Glutamatergic neuron (in vitro differentiated cells): ENCODE measurements at regions not wholly inside any gene's neighbourhood (a gene's known extent, or its start where the extent isn't known, plus 50 kb on each side); places are given as distances from the start of the nearest gene placed in this dataset.
"Not testable (repeated sequence)": the region's sequence is repeated elsewhere in the genome, so short reads cannot be mapped to it uniquely, and the experiment has no call there.

Experiments used
- DNase-seq: peaks from one replicate; pipeline ENCODE4 v3.0.0; 2022
- H3K27ac Mint-ChIP-seq: one replicate; pipeline ENCODE4 v1.8.0; 2020; ENCODE audit warnings: mild to moderate bottlenecking, mixed read lengths, inconsistent platforms; ENCODE audit not compliant: unreplicated experiment
- H3K27me3 Mint-ChIP-seq: one replicate; pipeline ENCODE4 v1.8.0; 2020; ENCODE audit warnings: mild to moderate bottlenecking, moderate library complexity, mixed read lengths, inconsistent platforms; ENCODE audit not compliant: unreplicated experiment
- H3K36me3 Mint-ChIP-seq: one replicate; pipeline ENCODE4 v1.8.0; 2020; ENCODE audit warnings: mild to moderate bottlenecking, mixed read lengths, inconsistent platforms; ENCODE audit not compliant: unreplicated experiment
- H3K4me1 Mint-ChIP-seq: one replicate; pipeline ENCODE4 v1.8.0; 2020; ENCODE audit warnings: mild to moderate bottlenecking, low read depth, mixed read lengths, inconsistent platforms; ENCODE audit not compliant: unreplicated experiment
- H3K4me3 Mint-ChIP-seq: one replicate; pipeline ENCODE4 v1.8.0; 2020; ENCODE audit warnings: mild to moderate bottlenecking, mixed read lengths, inconsistent platforms; ENCODE audit not compliant: unreplicated experiment
- H3K9me3 Mint-ChIP-seq: one replicate; pipeline ENCODE4 v1.8.0; 2020; ENCODE audit warnings: mild to moderate bottlenecking, moderate library complexity, mixed read lengths, inconsistent platforms; ENCODE audit not compliant: unreplicated experiment
- CTCF ChIP-seq: fragments of 200-600 bp; sonication (generic); IDR thresholded peaks from one replicate; pipeline ENCODE4 v1.5.0; 2021; ENCODE audit not compliant: partially characterized antibody, unreplicated experiment

- H3K27ac Mint-ChIP-seq, result no peak overlapping the region
- TF ChIP-seq CTCF, result no peak
- H3K27me3 Mint-ChIP-seq, result no peaks in the 10 kb centered on the region
- no peaks in the 10 kb centered on the region for H3K4me1 Mint-ChIP-seq
- DNase-seq, result no peak
- H3K9me3 Mint-ChIP-seq, result no peaks in the 10 kb centered on the region
- no peak overlapping the region for H3K4me3 Mint-ChIP-seq
- H3K36me3 Mint-ChIP-seq, result no peaks in the 10 kb centered on the region
Measured at GRCh38 chr6:48388044-48388443, 277.0 kb upstream of the PTCHD4 start.

GRCh38 chr6:48378884-48379407 lies 267.9 kb upstream of the PTCHD4 start:
- no peak for TF ChIP-seq CTCF

DNA sequence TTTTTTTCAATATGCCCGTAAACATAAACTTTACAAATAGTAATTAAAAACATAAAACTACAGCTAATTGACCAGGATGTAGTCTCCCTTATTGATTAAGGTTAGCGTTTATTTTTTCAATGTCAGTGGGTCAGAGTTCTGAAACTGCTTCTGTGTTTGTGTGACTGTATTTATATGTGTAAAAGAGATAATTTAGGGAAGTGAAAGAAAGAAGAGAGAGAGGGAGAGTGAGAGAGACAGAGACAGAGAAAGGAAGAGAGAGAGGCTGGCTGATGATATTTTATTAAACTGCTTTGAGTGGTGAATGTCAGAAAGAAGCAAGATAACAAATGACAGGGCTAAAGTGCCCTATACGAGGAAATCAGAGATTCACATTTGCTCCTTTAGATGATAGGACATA lies 266.1 kb upstream of the PTCHD4 start:
- no peak for TF ChIP-seq CTCF
- H3K27me3 Mint-ChIP-seq, result no peaks in the 10 kb centered on the region
- H3K36me3 Mint-ChIP-seq, result no peaks in the 10 kb centered on the region

More at GRCh38 chr6:48378884-48379407, 267.9 kb upstream of the PTCHD4 start:
- Mint-ChIP-seq H3K27me3 (no peaks in the 10 kb centered on the region), H3K4me3 (no peak overlapping the region), H3K4me1 (no peaks in the 10 kb centered on the region), H3K36me3 (no peaks in the 10 kb centered on the region), H3K27ac (no peak overlapping the region), H3K9me3 (no peaks in the 10 kb centered on the region)
- no peak for DNase-seq

GRCh38 chr6:48371226-48371625 lies 260.2 kb upstream of the PTCHD4 start:
- H3K27me3 Mint-ChIP-seq, DNase-seq, H3K4me1 Mint-ChIP-seq, H3K4me3 Mint-ChIP-seq, H3K9me3 Mint-ChIP-seq, H3K36me3 Mint-ChIP-seq, H3K27ac Mint-ChIP-seq: not testable (repeated sequence)

More for the DNA sequence above, 266.1 kb upstream of the PTCHD4 start:
- H3K9me3 Mint-ChIP-seq, result no peaks in the 10 kb centered on the region
- H3K4me1 Mint-ChIP-seq, result no peaks in the 10 kb centered on the region
- DNase-seq, result no peak
- no peak overlapping the region for H3K4me3 Mint-ChIP-seq
- no peak overlapping the region for H3K27ac Mint-ChIP-seq

- no peak overlapping the region for H3K4me3 Mint-ChIP-seq
- peaks cover 1% of the 10 kb centered on the region for H3K4me1 Mint-ChIP-seq
- no peaks in the 10 kb centered on the region for H3K27me3 Mint-ChIP-seq
- TF ChIP-seq CTCF, result no peak
- no peak overlapping the region for H3K27ac Mint-ChIP-seq
- peaks cover 4% of the 10 kb centered on the region for H3K36me3 Mint-ChIP-seq
- DNase-seq, result no peak
- H3K9me3 Mint-ChIP-seq, result no peaks in the 10 kb centered on the region
Measured at GRCh38 chr6:48369100-48369499, 258.1 kb upstream of the PTCHD4 start.

- no peaks in the 10 kb centered on the region for H3K27me3 Mint-ChIP-seq
Measured at GRCh38 chr6:48325701-48326100, 214.7 kb upstream of the PTCHD4 start.

More at GRCh38 chr6:48325701-48326100, 214.7 kb upstream of the PTCHD4 start:
- no peak for TF ChIP-seq CTCF
- Mint-ChIP-seq H3K4me3 (no peak overlapping the region), H3K36me3 (no peaks in the 10 kb centered on the region), H3K4me1 (no peaks in the 10 kb centered on the region), H3K9me3 (no peaks in the 10 kb centered on the region), H3K27ac (no peak overlapping the region)
- no peak for DNase-seq
